ENCODE measurements at regions not wholly inside any gene's neighbourhood (a gene's known extent, or its start where the extent isn't known, plus 50 kb on each side); places are given as distances from the start of the nearest gene placed in this dataset.

DNA sequence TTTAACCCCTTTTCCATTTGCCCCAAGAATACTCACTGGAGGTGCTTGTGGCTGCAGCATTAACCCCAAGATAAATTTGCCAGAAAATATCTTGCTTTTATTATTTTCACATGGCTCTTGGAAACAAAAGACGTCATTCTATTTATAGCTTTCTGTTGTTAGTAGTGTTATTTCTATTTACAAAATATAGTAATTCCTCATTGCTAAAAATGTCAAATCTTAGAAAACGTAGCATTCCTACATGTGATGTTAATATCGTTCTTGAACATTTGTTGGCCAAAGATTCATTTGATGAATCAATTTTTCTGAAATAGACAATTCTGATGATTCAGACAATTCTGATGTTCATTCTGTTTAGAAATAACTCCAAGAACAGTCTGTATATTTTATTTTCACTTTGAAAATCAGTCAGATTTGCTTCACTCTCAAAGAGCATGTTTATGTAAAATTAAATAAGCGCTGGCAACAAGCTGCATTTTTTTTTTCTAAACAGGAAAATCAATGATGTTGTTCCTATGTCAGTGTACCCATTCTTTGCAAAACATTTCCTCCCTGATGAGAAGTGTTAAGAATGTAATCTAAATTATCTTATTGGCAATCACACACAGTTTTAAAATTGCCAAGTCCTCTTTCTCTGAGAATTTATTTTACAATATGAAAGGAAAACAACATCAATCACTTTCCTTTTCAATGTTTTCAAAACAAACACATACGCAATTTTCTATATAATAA is 334.0 kb downstream of the KCTD12 start:
- Histone ChIP-seq H3K4me3 (replicated peaks; ENCODE audit: insufficient read depth, low read length) (no peak overlapping the region), H3K27ac (replicated peaks) (no peak overlapping the region), H3K27me3 (ENCODE audit: insufficient read depth, poor library complexity, severe bottlenecking) (no peaks in the 10 kb centered on the region)
- no peak for DNase-seq (ENCODE audit: low read depth in 1 of 2, low spot score in 1 of 2)
- no peak for TF ChIP-seq GABPA (IDR thresholded peaks at IDR 0.05; ENCODE audit: low read depth)
- TF ChIP-seq, protein P1, sequence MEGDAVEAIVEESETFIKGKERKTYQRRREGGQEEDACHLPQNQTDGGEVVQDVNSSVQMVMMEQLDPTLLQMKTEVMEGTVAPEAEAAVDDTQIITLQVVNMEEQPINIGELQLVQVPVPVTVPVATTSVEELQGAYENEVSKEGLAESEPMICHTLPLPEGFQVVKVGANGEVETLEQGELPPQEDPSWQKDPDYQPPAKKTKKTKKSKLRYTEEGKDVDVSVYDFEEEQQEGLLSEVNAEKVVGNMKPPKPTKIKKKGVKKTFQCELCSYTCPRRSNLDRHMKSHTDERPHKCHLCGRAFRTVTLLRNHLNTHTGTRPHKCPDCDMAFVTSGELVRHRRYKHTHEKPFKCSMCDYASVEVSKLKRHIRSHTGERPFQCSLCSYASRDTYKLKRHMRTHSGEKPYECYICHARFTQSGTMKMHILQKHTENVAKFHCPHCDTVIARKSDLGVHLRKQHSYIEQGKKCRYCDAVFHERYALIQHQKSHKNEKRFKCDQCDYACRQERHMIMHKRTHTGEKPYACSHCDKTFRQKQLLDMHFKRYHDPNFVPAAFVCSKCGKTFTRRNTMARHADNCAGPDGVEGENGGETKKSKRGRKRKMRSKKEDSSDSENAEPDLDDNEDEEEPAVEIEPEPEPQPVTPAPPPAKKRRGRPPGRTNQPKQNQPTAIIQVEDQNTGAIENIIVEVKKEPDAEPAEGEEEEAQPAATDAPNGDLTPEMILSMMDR (IDR thresholded peaks at IDR 0.05; ENCODE audit: insufficient read depth, low read length), result no peak
- TF ChIP-seq POLR2AphosphoS5 (IDR thresholded peaks at IDR 0.05; ENCODE audit: low read depth), result no peak
- no peak for TF ChIP-seq SPI1 (IDR thresholded peaks at IDR 0.05; ENCODE audit: borderline replicate concordance, low read depth)
- TF ChIP-seq, protein P2, sequence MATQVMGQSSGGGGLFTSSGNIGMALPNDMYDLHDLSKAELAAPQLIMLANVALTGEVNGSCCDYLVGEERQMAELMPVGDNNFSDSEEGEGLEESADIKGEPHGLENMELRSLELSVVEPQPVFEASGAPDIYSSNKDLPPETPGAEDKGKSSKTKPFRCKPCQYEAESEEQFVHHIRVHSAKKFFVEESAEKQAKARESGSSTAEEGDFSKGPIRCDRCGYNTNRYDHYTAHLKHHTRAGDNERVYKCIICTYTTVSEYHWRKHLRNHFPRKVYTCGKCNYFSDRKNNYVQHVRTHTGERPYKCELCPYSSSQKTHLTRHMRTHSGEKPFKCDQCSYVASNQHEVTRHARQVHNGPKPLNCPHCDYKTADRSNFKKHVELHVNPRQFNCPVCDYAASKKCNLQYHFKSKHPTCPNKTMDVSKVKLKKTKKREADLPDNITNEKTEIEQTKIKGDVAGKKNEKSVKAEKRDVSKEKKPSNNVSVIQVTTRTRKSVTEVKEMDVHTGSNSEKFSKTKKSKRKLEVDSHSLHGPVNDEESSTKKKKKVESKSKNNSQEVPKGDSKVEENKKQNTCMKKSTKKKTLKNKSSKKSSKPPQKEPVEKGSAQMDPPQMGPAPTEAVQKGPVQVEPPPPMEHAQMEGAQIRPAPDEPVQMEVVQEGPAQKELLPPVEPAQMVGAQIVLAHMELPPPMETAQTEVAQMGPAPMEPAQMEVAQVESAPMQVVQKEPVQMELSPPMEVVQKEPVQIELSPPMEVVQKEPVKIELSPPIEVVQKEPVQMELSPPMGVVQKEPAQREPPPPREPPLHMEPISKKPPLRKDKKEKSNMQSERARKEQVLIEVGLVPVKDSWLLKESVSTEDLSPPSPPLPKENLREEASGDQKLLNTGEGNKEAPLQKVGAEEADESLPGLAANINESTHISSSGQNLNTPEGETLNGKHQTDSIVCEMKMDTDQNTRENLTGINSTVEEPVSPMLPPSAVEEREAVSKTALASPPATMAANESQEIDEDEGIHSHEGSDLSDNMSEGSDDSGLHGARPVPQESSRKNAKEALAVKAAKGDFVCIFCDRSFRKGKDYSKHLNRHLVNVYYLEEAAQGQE (IDR thresholded peaks at IDR 0.05; ENCODE audit: insufficient replicate concordance, low read depth), result no peak

DNA sequence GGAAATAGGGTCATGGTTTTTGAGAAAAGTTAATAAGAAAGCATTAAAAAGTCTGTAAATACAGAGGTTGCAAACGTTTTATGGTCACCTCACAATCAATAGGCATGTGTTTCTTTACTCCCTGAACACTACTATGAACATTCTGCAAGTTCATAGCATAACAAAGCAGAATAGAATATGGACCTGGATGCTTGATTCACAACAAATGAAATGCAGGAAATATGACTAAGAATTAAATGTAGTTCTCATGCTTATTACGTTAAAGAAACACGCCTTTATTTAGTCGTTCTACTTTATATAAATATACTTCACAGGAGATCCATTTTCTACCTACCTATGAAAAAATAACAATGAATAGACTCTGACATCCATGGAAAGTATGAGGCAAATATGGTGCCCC is 344.0 kb downstream of the KCTD12 start:
- no peak for TF ChIP-seq GABPA (IDR thresholded peaks at IDR 0.05; ENCODE audit: low read depth)
- TF ChIP-seq, protein P2 (IDR thresholded peaks at IDR 0.05; ENCODE audit: insufficient replicate concordance, low read depth), result no peak
- TF ChIP-seq POLR2AphosphoS5 (IDR thresholded peaks at IDR 0.05; ENCODE audit: low read depth), result no peak
- no peak for TF ChIP-seq SPI1 (IDR thresholded peaks at IDR 0.05; ENCODE audit: borderline replicate concordance, low read depth)
- TF ChIP-seq, protein P1 (IDR thresholded peaks at IDR 0.05; ENCODE audit: insufficient read depth, low read length), result no peak
- Histone ChIP-seq H3K4me3 (replicated peaks; ENCODE audit: insufficient read depth, low read length) (no peak overlapping the region), H3K27me3 (ENCODE audit: insufficient read depth, poor library complexity, severe bottlenecking) (peaks cover 2% of the 10 kb centered on the region), H3K27ac (replicated peaks) (no peak overlapping the region)
- no peak for DNase-seq (ENCODE audit: low read depth in 1 of 2, low spot score in 1 of 2)

DNA sequence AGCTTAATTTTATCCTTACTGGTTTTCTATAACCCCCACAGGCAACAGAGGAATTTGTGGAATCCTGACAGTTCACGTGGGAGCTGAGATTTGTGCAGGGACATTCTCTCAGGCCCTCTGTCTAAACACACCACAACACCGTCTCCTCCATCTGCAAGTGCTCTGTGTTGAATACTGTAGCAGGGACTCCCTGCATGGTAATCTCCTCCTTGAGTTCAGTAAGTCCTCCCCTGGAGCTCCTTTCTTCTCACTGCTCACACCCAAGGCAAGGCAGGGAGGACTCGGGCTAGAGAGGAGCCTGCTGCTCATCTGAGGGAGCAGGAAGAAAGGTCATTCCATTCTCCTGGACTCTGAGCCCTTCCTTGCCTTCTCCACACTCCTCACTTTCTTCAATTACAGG is 348.2 kb downstream of the KCTD12 start:
- Histone ChIP-seq H3K27me3 (ENCODE audit: insufficient read depth, poor library complexity, severe bottlenecking) (peaks cover 5% of the 10 kb centered on the region), H3K27ac (replicated peaks) (no peak overlapping the region), H3K4me3 (replicated peaks; ENCODE audit: insufficient read depth, low read length) (no peak overlapping the region)
- DNase-seq (ENCODE audit: low read depth in 1 of 2, low spot score in 1 of 2), result no peak
- TF ChIP-seq, protein P1 (IDR thresholded peaks at IDR 0.05; ENCODE audit: insufficient read depth, low read length), result no peak
- TF ChIP-seq SPI1 (IDR thresholded peaks at IDR 0.05; ENCODE audit: borderline replicate concordance, low read depth), result no peak
- TF ChIP-seq, protein P2 (IDR thresholded peaks at IDR 0.05; ENCODE audit: insufficient replicate concordance, low read depth), result no peak
